ENCODE measurements at regions not wholly inside any gene's neighbourhood (a gene's known extent, or its start where the extent isn't known, plus 50 kb on each side); places are given as distances from the start of the nearest gene placed in this dataset.

- Histone ChIP-seq H3K27me3 (ENCODE audit: low read depth) (no peaks in the 10 kb centered on the region), H3K4me1 (peaks cover 4% of the 10 kb centered on the region), H3K36me3 (no peaks in the 10 kb centered on the region), H3K4me3 (no peak overlapping the region), H3K9me3 (no peaks in the 10 kb centered on the region), H3K27ac (no peak overlapping the region)
- no peak for TF ChIP-seq CTCF (IDR thresholded peaks at IDR 0.05)
- ATAC-seq (no peak), DNase-seq (no peak)
- intact Hi-C loops (cut with DNase I), result no loop called here
These were observed 389.8 kb downstream of the NR2F1-AS1 start for GRCh38 chr5:93191035-93191817.

- TF ChIP-seq CTCF (IDR thresholded peaks at IDR 0.05), result no peak
- no peak for DNase-seq
- H3K9me3 ChIP-seq, result no peaks in the 10 kb centered on the region
- ATAC-seq, result no peak
- H3K4me3 ChIP-seq, result no peak overlapping the region
- H3K4me1 ChIP-seq, result peaks cover 4% of the 10 kb centered on the region
- intact Hi-C loops (cut with DNase I), result no loop called here
- no peaks in the 10 kb centered on the region for H3K36me3 ChIP-seq
- H3K27me3 ChIP-seq (ENCODE audit: low read depth), result no peaks in the 10 kb centered on the region
- no peak overlapping the region for H3K27ac ChIP-seq
These were observed 391.3 kb downstream of the NR2F1-AS1 start for GRCh38 chr5:93189707-93190120.

- intact Hi-C loops (cut with DNase I), result no loop called here
- Histone ChIP-seq H3K4me3 (no peak overlapping the region), H3K9me3 (no peaks in the 10 kb centered on the region), H3K4me1 (peaks cover 4% of the 10 kb centered on the region), H3K36me3 (no peaks in the 10 kb centered on the region), H3K27me3 (ENCODE audit: low read depth) (no peaks in the 10 kb centered on the region), H3K27ac (no peak overlapping the region)
- no peak for TF ChIP-seq CTCF (IDR thresholded peaks at IDR 0.05)
- no peak for DNase-seq
- ATAC-seq, result no peak
These were observed 392.0 kb downstream of the NR2F1-AS1 start for GRCh38 chr5:93188876-93189485.

GRCh38 chr5:93186076-93186682 is 394.8 kb downstream of the NR2F1-AS1 start:
- Histone ChIP-seq H3K4me1 (no peaks in the 10 kb centered on the region), H3K36me3 (no peaks in the 10 kb centered on the region), H3K27me3 (ENCODE audit: low read depth) (no peaks in the 10 kb centered on the region), H3K9me3 (no peaks in the 10 kb centered on the region), H3K27ac (no peak overlapping the region), H3K4me3 (no peak overlapping the region)
- intact Hi-C loops (cut with DNase I), result no loop called here
- DNase-seq (no peak), ATAC-seq (no peak)
- TF ChIP-seq CTCF (IDR thresholded peaks at IDR 0.05), result no peak

GRCh38 chr5:93184041-93184440 is 397.0 kb downstream of the NR2F1-AS1 start:
- H3K9me3 ChIP-seq, result no peaks in the 10 kb centered on the region
- ATAC-seq (no peak), DNase-seq (no peak)
- H3K27me3 ChIP-seq (ENCODE audit: low read depth), result no peaks in the 10 kb centered on the region
- no peaks in the 10 kb centered on the region for H3K4me1 ChIP-seq
- H3K4me3 ChIP-seq, result no peak overlapping the region
- no peak for TF ChIP-seq CTCF (IDR thresholded peaks at IDR 0.05)
- no peak overlapping the region for H3K27ac ChIP-seq
- no peaks in the 10 kb centered on the region for H3K36me3 ChIP-seq
- intact Hi-C loops (cut with DNase I), result no loop called here

All from lower lobe of right lung (tissue), 2 donors.